H1 (cell line): ENCODE measurements at regions not wholly inside any gene's neighbourhood (a gene's known extent, or its start where the extent isn't known, plus 50 kb on each side); places are given as distances from the start of the nearest gene placed in this dataset.

ENCODE experiments used
- ATF3 ChIP-seq: IDR thresholded peaks from 2 replicates; pipeline ENCODE4 v1.6.1; 2011; ENCODE audit warnings: low read depth, mild to moderate bottlenecking, low read length; ENCODE audit not compliant: insufficient read depth
- HDAC2 ChIP-seq, 2 experiments: fragments of 300-600 bp in 1 of 2; sonication (generic) in 1 of 2; IDR thresholded peaks; 2 replicates each; pipeline ENCODE4 v1.6.1; 2011 to 2012; ENCODE audit warnings: low read depth in 2 of 2, low read length in 2 of 2, mild to moderate bottlenecking in 2 of 2, moderate library complexity in 2 of 2, borderline replicate concordance in 1 of 2, inconsistent platforms in 1 of 2
- RFX5 ChIP-seq: IDR thresholded peaks from 2 replicates; pipeline ENCODE4 v1.6.1; 2011; ENCODE audit warnings: low read depth, low read length, improper control_type of control experiment, borderline replicate concordance
- SIX5 ChIP-seq: IDR thresholded peaks from 2 replicates; pipeline ENCODE4 v1.6.1; 2011; ENCODE audit warnings: mild to moderate bottlenecking, low read depth, low read length
- SRF ChIP-seq: IDR thresholded peaks from 2 replicates; pipeline ENCODE4 v1.6.1; 2011; ENCODE audit warnings: mild to moderate bottlenecking, low read depth, low read length, moderate library complexity
- TAF7 ChIP-seq: optimal IDR thresholded peaks from 2 replicates; pipeline ENCODE3; 2011; ENCODE audit warnings: low read depth, mild to moderate bottlenecking, inconsistent platforms, low read length, moderate library complexity, borderline replicate concordance
- ZNF274 ChIP-seq: IDR thresholded peaks from 2 replicates; pipeline ENCODE4 v1.7.0; 2012; ENCODE audit warnings: low read length, borderline replicate concordance; ENCODE audit errors: extremely low read depth
- TF ChIP-seq, protein P1 (sequence below): fragments of 300-600 bp; sonication (generic); IDR thresholded peaks from 2 replicates; pipeline ENCODE4 v1.7.1; 2012; ENCODE audit warnings: low read length, moderate library complexity, mild to moderate bottlenecking, inconsistent platforms; ENCODE audit not compliant: insufficient replicate concordance

DNA sequence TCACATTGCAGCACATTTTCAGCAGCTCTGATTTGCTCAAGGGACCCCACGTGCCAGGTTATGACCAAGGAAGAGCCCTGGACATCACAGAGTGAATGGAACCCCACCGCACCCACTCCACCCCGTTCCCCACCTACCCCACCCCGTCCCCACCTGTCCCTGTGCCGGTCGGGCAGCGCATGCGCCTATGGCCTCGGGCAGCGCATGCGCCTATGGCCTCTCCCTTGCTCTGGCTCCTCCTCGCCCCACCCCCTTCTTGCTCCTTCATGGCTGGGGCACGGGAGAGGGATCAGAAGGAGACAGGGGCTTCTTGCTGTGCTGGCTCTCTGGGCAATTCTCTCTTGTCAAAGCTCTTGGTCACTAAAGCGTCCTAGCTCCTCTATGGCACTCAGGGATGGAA, 371.8 kb upstream of the HS6ST1 start (continued):
- TF ChIP-seq, protein P1, sequence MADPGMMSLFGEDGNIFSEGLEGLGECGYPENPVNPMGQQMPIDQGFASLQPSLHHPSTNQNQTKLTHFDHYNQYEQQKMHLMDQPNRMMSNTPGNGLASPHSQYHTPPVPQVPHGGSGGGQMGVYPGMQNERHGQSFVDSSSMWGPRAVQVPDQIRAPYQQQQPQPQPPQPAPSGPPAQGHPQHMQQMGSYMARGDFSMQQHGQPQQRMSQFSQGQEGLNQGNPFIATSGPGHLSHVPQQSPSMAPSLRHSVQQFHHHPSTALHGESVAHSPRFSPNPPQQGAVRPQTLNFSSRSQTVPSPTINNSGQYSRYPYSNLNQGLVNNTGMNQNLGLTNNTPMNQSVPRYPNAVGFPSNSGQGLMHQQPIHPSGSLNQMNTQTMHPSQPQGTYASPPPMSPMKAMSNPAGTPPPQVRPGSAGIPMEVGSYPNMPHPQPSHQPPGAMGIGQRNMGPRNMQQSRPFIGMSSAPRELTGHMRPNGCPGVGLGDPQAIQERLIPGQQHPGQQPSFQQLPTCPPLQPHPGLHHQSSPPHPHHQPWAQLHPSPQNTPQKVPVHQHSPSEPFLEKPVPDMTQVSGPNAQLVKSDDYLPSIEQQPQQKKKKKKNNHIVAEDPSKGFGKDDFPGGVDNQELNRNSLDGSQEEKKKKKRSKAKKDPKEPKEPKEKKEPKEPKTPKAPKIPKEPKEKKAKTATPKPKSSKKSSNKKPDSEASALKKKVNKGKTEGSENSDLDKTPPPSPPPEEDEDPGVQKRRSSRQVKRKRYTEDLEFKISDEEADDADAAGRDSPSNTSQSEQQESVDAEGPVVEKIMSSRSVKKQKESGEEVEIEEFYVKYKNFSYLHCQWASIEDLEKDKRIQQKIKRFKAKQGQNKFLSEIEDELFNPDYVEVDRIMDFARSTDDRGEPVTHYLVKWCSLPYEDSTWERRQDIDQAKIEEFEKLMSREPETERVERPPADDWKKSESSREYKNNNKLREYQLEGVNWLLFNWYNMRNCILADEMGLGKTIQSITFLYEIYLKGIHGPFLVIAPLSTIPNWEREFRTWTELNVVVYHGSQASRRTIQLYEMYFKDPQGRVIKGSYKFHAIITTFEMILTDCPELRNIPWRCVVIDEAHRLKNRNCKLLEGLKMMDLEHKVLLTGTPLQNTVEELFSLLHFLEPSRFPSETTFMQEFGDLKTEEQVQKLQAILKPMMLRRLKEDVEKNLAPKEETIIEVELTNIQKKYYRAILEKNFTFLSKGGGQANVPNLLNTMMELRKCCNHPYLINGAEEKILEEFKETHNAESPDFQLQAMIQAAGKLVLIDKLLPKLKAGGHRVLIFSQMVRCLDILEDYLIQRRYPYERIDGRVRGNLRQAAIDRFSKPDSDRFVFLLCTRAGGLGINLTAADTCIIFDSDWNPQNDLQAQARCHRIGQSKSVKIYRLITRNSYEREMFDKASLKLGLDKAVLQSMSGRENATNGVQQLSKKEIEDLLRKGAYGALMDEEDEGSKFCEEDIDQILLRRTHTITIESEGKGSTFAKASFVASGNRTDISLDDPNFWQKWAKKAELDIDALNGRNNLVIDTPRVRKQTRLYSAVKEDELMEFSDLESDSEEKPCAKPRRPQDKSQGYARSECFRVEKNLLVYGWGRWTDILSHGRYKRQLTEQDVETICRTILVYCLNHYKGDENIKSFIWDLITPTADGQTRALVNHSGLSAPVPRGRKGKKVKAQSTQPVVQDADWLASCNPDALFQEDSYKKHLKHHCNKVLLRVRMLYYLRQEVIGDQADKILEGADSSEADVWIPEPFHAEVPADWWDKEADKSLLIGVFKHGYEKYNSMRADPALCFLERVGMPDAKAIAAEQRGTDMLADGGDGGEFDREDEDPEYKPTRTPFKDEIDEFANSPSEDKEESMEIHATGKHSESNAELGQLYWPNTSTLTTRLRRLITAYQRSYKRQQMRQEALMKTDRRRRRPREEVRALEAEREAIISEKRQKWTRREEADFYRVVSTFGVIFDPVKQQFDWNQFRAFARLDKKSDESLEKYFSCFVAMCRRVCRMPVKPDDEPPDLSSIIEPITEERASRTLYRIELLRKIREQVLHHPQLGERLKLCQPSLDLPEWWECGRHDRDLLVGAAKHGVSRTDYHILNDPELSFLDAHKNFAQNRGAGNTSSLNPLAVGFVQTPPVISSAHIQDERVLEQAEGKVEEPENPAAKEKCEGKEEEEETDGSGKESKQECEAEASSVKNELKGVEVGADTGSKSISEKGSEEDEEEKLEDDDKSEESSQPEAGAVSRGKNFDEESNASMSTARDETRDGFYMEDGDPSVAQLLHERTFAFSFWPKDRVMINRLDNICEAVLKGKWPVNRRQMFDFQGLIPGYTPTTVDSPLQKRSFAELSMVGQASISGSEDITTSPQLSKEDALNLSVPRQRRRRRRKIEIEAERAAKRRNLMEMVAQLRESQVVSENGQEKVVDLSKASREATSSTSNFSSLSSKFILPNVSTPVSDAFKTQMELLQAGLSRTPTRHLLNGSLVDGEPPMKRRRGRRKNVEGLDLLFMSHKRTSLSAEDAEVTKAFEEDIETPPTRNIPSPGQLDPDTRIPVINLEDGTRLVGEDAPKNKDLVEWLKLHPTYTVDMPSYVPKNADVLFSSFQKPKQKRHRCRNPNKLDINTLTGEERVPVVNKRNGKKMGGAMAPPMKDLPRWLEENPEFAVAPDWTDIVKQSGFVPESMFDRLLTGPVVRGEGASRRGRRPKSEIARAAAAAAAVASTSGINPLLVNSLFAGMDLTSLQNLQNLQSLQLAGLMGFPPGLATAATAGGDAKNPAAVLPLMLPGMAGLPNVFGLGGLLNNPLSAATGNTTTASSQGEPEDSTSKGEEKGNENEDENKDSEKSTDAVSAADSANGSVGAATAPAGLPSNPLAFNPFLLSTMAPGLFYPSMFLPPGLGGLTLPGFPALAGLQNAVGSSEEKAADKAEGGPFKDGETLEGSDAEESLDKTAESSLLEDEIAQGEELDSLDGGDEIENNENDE = no peak
- TF ChIP-seq HDAC2 (IDR thresholded peaks at IDR 0.05; ENCODE audit: borderline replicate concordance in 1 of 2, low read depth in 2 of 2, low read length in 2 of 2) (no peak), RFX5 (no peak), SRF (no peak), TAF7 (no peak), SIX5 (no peak), ATF3 (no peak), ZNF274 (no peak)
